OCI-LY1 (cell line): ENCODE measurements at regions not wholly inside any gene's neighbourhood (a gene's known extent, or its start where the extent isn't known, plus 50 kb on each side); places are given as distances from the start of the nearest gene placed in this dataset.

Experiments used
- CTCF ChIP-seq: fragments of 200-600 bp; sonication (generic), shearing (Covaris generic); IDR thresholded peaks from 2 replicates; pipeline ENCODE4 v1.5.1; 2017; ENCODE audit warnings: mild to moderate bottlenecking, antibody characterized with exemption, low read length, moderate library complexity, mixed read lengths
- EZH2 ChIP-seq: fragments of 200-600 bp; sonication (generic), shearing (Covaris generic); IDR thresholded peaks from 2 replicates; pipeline ENCODE4 v1.8.0; 2017; ENCODE audit warnings: borderline replicate concordance, mixed run types, mild to moderate bottlenecking, antibody characterized with exemption, low read length, moderate library complexity, mixed read lengths

GRCh38 chr17:72357764-72358365, 237.0 kb downstream of the SOX9 start:
- TF ChIP-seq CTCF (no peak), EZH2 (no peak)
